ENCODE measurements at regions not wholly inside any gene's neighbourhood (a gene's known extent, or its start where the extent isn't known, plus 50 kb on each side); places are given as distances from the start of the nearest gene placed in this dataset.

DNA sequence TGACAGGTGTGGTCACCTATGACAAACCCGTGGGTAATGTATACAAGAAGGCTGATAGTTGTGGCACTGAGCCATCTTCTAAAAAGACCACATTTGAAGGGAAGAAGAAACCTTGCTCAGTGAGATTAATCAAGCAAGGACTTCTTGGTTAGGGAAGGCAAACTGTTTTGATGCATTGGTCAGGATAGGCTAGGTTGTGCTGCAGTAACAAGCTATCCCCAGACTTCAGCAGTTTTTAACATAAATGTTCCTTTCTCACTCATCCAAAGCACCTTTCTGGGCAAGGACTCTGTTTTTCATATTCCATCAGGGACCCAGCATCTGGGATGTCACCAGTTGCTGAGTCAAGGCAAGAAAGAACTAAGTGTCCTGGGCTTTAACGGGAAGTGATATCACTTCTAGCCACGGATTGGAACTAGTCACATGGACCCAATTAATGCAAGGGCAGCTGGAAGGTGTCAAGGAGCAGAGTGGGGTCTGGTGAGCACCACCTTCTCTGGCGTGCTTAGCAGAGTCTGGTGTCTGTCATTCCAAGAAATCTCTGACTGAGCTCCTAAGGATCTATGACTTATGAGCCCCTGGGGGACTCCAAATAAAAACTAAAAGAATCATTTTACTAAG is 52.0 kb upstream of the CCL2 start:
- no peak for DNase-seq

DNA sequence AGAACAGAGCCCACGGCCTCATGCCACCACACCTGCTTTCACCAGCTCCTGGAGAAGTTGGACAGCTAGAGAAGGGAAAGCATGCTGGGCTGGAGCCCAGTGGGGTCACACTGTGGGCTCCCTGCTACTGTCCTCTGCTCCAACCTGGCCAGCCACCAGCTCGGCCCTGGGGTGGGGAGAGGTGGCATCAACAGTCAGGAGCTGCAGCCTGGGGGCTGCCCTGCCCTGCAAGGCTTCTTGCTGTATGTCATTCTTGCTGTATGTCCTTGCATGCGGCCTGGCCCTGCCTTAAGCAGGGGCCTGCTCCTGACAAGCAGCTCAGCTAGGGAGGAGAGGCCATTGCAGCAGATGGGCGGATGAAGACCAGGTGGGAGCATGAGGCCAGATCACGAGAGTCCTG is 50.7 kb upstream of the CCL2 start:
- no peak for DNase-seq
